Natural killer cell (primary cell): ENCODE measurements at regions not wholly inside any gene's neighbourhood (a gene's known extent, or its start where the extent isn't known, plus 50 kb on each side); places are given as distances from the start of the nearest gene placed in this dataset.

Experiments
- ATAC-seq, 3 donors: fragments of 150-1000 bp in 2 of 3; fragments of 200-7000 bp in 1 of 3; cut with Tn5 transposase; 1 replicate in 1 of 3; 2 replicates in 2 of 3; pipeline ENCODE4 v1.10.0; 2021; ENCODE audit warnings: mild to moderate bottlenecking in 2 of 3, moderate library complexity in 2 of 3
- DNase-seq, 2 donors: peaks; one replicate each; pipeline versions ENCODE4 v3.0.0 to v3.0.0-alpha.2; 2013 to 2021; ENCODE audit warnings: mixed read lengths in 1 of 2
- H3K27ac ChIP-seq: one replicate; pipeline ENCODE4 v1.5.1; 2013; ENCODE audit warnings: mild to moderate bottlenecking, low read length
- H3K27me3 ChIP-seq: one replicate; pipeline ENCODE4 v1.6.1; 2013; ENCODE audit warnings: low read length; ENCODE audit not compliant: control insufficient read depth, insufficient read depth
- H3K36me3 ChIP-seq: one replicate; pipeline ENCODE4 v1.6.1; 2013; ENCODE audit warnings: low read length; ENCODE audit not compliant: control insufficient read depth, insufficient read depth
- H3K4me1 ChIP-seq: one replicate; pipeline ENCODE4 v1.6.1; 2013; ENCODE audit warnings: low read length; ENCODE audit not compliant: control insufficient read depth, insufficient read depth
- H3K4me3 ChIP-seq: one replicate; pipeline ENCODE4 v1.5.1; 2013; ENCODE audit warnings: low read length
- H3K9me3 ChIP-seq: one replicate; pipeline ENCODE4 v1.6.1; 2013; ENCODE audit warnings: low read length; ENCODE audit not compliant: control insufficient read depth, insufficient read depth
- H3K27ac Mint-ChIP-seq, 2 donors: one replicate each; pipeline ENCODE4 v1.8.0; 2022; ENCODE audit warnings: mild to moderate bottlenecking in 2 of 2, mixed read lengths in 2 of 2, moderate library complexity in 1 of 2
- H3K27me3 Mint-ChIP-seq, 2 donors: one replicate each; pipeline ENCODE4 v1.8.0; 2022; ENCODE audit warnings: low read depth in 2 of 2, mixed read lengths in 2 of 2
- H3K36me3 Mint-ChIP-seq: one replicate; pipeline ENCODE4 v1.8.0; 2022; ENCODE audit warnings: mixed read lengths
- H3K4me1 Mint-ChIP-seq, 2 donors: one replicate each; pipeline ENCODE4 v1.8.0; 2022; ENCODE audit warnings: mixed read lengths in 2 of 2
- H3K4me3 Mint-ChIP-seq: one replicate; pipeline ENCODE4 v1.8.0; 2022; ENCODE audit warnings: mild to moderate bottlenecking, moderate library complexity, mixed read lengths
- H3K9me3 Mint-ChIP-seq, 2 donors: one replicate each; pipeline ENCODE4 v1.8.0; 2022; ENCODE audit warnings: mixed read lengths in 2 of 2
- CTCF ChIP-seq: fragments of 200-600 bp; IDR thresholded peaks from one replicate; pipeline ENCODE4 v1.8.0; 2022; ENCODE audit warnings: antibody characterized with exemption
- WGBS: methylation state at CpG from one replicate; pipeline ENCODE4 v1.1.7; 2013; ENCODE audit warnings: missing lambda C conversion rate; ENCODE audit not compliant: insufficient coverage; 5-methylcytosine and 5-hydroxymethylcytosine counted together
- intact Hi-C: fragments of 100-400 bp; cut with micrococcal nuclease; formaldehyde crosslinking; loops from one replicate; pipeline ENCODE4 v1.14.2; 2022

GRCh38 chr9:96141666-96142065, 160.3 kb downstream of the HSD17B3 start:
- Mint-ChIP-seq H3K4me1 (peaks cover 8 to 15% of the 10 kb centered on the region in 2 donors), H3K36me3 (no peaks in the 10 kb centered on the region), H3K9me3 (no peaks in the 10 kb centered on the region), H3K27me3 (peaks cover 18 to 40% of the 10 kb centered on the region in 2 donors), H3K4me3 (no peak overlapping the region), H3K27ac (no peak overlapping the region)
- Histone ChIP-seq H3K27me3 (peaks cover 7% of the 10 kb centered on the region), H3K4me3 (no peak overlapping the region), H3K27ac (no peak overlapping the region), H3K4me1 (peaks cover 14% of the 10 kb centered on the region), H3K36me3 (no peaks in the 10 kb centered on the region), H3K9me3 (peaks cover 7% of the 10 kb centered on the region)
- no peak for TF ChIP-seq CTCF
- intact Hi-C loops = no loop called here
- no peak for DNase-seq
- ATAC-seq = no peak
- 62% methylated on average over 4 of the region's 5 CpGs for WGBS

- Histone ChIP-seq H3K4me3 (no peak overlapping the region), H3K4me1 (peaks cover 14% of the 10 kb centered on the region), H3K27me3 (peaks cover 7% of the 10 kb centered on the region), H3K36me3 (no peaks in the 10 kb centered on the region), H3K27ac (no peak overlapping the region), H3K9me3 (peaks cover 7% of the 10 kb centered on the region)
- Mint-ChIP-seq H3K36me3 (no peaks in the 10 kb centered on the region), H3K27me3 (peaks cover 13 to 34% of the 10 kb centered on the region in 2 donors), H3K4me3 (no peak overlapping the region), H3K4me1 (peaks cover 8 to 10% of the 10 kb centered on the region in 2 donors), H3K27ac (no peak overlapping the region), H3K9me3 (no peaks in the 10 kb centered on the region)
- no peak for TF ChIP-seq CTCF
- intact Hi-C loops = no loop called here
- 95% methylated on average over 9 of the region's 11 CpGs for WGBS
- ATAC-seq = no peak
- DNase-seq = no peak
Observed at GRCh38 chr9:96141128-96141474, 160.9 kb downstream of the HSD17B3 start.

GRCh38 chr9:96140296-96141127, 161.5 kb downstream of the HSD17B3 start:
- Mint-ChIP-seq H3K27ac (no peak overlapping the region), H3K36me3 (no peaks in the 10 kb centered on the region), H3K4me1 (peaks cover 8 to 10% of the 10 kb centered on the region in 2 donors), H3K27me3 (peaks cover 11 to 28% of the 10 kb centered on the region in 2 donors), H3K4me3 (no peak overlapping the region), H3K9me3 (no peaks in the 10 kb centered on the region)
- Histone ChIP-seq H3K27ac (no peak overlapping the region), H3K4me3 (no peak overlapping the region), H3K9me3 (peaks cover 7% of the 10 kb centered on the region), H3K4me1 (peaks cover 14% of the 10 kb centered on the region), H3K27me3 (peaks cover 6% of the 10 kb centered on the region), H3K36me3 (no peaks in the 10 kb centered on the region)
- no peak for TF ChIP-seq CTCF
- 89% methylated on average over 32 of the region's 32 CpGs for WGBS
- DNase-seq (no peak), ATAC-seq (no peak)
- intact Hi-C loops = no loop called here
